Left ventricle myocardium inferior (tissue), 1 donor: ENCODE measurements at regions not wholly inside any gene's neighbourhood (a gene's known extent, or its start where the extent isn't known, plus 50 kb on each side); places are given as distances from the start of the nearest gene placed in this dataset.

Source experiments
- DNase-seq: peaks from one replicate; pipeline ENCODE4 v3.0.0-alpha.2; 2020
- H3K27ac ChIP-seq: fragments of 200-600 bp; replicated peaks from 2 replicates; pipeline ENCODE4 v1.8.0; 2021
- H3K27me3 ChIP-seq: fragments of 200-600 bp; 2 replicates; pipeline ENCODE4 v1.8.0; 2021; ENCODE audit warnings: low read depth
- H3K36me3 ChIP-seq: fragments of 200-600 bp; 2 replicates; pipeline ENCODE4 v1.8.0; 2021
- H3K4me1 ChIP-seq: fragments of 200-600 bp; 2 replicates; pipeline ENCODE4 v1.8.0; 2021
- H3K4me3 ChIP-seq: fragments of 200-600 bp; 2 replicates; pipeline ENCODE4 v1.8.0; 2021; ENCODE audit warnings: mild to moderate bottlenecking, moderate library complexity
- H3K9me3 ChIP-seq: fragments of 200-600 bp; replicated peaks from 2 replicates; pipeline ENCODE4 v1.8.0; 2021
- intact Hi-C: fragments of 100-400 bp; cut with micrococcal nuclease; formaldehyde crosslinking; loops from one replicate; pipeline ENCODE4 v1.11.0; 2022
- TF ChIP-seq, protein P1 (sequence below): fragments of 200-600 bp; IDR thresholded peaks from 2 replicates; pipeline ENCODE4 v1.8.0; 2021; ENCODE audit warnings: antibody characterized with exemption, mild to moderate bottlenecking, borderline replicate concordance
- donor health status: DM: no; HTN: yes; CAD: no; lungs with severe emphysema.

DNA sequence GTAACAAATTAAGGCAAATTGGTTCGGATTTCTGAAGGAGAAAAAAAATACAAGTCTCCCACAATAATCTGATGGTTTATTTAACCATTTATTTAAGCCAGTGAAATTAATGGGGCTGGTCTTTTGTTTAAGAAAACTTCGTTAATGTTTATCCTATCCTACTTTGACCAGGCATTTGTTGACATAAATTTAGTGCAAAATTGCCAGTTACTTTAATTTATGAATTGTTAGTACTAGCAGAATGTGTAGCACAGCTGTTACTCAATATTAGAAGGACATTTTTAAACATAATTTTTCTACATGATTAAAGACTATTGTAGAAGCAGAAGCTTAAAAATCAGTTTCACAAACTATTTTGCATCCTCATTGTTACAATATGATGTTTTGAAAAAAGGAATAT is 687.6 kb upstream of the PTBP2 start:
- no peaks in the 10 kb centered on the region for H3K4me1 ChIP-seq
- no peak for DNase-seq
- H3K27me3 ChIP-seq, result no peaks in the 10 kb centered on the region
- TF ChIP-seq, protein P1, sequence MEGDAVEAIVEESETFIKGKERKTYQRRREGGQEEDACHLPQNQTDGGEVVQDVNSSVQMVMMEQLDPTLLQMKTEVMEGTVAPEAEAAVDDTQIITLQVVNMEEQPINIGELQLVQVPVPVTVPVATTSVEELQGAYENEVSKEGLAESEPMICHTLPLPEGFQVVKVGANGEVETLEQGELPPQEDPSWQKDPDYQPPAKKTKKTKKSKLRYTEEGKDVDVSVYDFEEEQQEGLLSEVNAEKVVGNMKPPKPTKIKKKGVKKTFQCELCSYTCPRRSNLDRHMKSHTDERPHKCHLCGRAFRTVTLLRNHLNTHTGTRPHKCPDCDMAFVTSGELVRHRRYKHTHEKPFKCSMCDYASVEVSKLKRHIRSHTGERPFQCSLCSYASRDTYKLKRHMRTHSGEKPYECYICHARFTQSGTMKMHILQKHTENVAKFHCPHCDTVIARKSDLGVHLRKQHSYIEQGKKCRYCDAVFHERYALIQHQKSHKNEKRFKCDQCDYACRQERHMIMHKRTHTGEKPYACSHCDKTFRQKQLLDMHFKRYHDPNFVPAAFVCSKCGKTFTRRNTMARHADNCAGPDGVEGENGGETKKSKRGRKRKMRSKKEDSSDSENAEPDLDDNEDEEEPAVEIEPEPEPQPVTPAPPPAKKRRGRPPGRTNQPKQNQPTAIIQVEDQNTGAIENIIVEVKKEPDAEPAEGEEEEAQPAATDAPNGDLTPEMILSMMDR, result no peak
- no peaks in the 10 kb centered on the region for H3K36me3 ChIP-seq
- intact Hi-C loops, result no loop called here
- no peak overlapping the region for H3K4me3 ChIP-seq
- H3K9me3 ChIP-seq, result no peaks in the 10 kb centered on the region
- no peak overlapping the region for H3K27ac ChIP-seq

DNA sequence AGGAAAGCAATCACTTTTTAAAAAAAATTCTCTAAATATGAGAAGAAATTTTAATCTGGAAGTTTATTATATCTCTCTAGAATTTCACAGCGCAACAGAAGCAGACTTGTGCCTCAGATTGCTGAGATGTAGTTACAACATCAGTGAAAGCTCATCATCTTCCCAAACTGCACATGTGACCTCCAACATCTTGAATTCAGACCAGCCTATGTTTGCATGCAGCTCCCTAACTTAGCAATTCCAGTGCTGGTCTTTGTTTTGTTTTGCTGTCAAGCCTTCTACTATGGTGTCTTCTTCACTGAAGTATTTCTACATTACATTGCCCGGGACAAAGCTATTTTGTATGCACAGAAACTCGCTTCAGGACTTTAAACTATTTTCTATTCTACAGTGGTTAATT is 684.8 kb upstream of the PTBP2 start:
- Histone ChIP-seq H3K4me3 (no peak overlapping the region), H3K9me3 (no peaks in the 10 kb centered on the region), H3K36me3 (no peaks in the 10 kb centered on the region), H3K4me1 (no peaks in the 10 kb centered on the region), H3K27ac (no peak overlapping the region), H3K27me3 (no peaks in the 10 kb centered on the region)
- TF ChIP-seq, protein P1, result no peak
- no peak for DNase-seq
- intact Hi-C loops, result no loop called here

DNA sequence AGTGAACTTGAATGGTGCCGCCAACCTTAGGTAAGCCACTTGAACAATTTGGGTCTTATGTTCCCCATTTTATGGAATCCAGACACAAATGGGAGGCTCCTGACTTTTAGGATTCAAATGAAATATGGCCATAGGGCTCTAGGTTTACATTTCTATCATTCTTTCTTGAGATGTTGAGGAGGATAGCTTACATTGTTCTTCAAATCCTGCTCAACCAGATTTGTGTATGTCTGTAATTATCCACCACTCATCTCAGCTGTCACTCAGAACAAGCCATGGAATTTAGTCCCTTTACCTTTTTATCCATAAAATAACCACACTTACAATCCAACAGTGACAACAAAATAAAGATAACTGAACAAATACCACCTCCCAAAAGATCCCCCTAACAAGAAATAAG is 682.9 kb upstream of the PTBP2 start:
- Histone ChIP-seq H3K27me3 (no peaks in the 10 kb centered on the region), H3K4me1 (no peaks in the 10 kb centered on the region), H3K9me3 (no peaks in the 10 kb centered on the region), H3K4me3 (no peak overlapping the region), H3K27ac (no peak overlapping the region), H3K36me3 (no peaks in the 10 kb centered on the region)
- no peak for DNase-seq
- intact Hi-C loops, result no loop called here
- TF ChIP-seq, protein P1, result no peak

DNA sequence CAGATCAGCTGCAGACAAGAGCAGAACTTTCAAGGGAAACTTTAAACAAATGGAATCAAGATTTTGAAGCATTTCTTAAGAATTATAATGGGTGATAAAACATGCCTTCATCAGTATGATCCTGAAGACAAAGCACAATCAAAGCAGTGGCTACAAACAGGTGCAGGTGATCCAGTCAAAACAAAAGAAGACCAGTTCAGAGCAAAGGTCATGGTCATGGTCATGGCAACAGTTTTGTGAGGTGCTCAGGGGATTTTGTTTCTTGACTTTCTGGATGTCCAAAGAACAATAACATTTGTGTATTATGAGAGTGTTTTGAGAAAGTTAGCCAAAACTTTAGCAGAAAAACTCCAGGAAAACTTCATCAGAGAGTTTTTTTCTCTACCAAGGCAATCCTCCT is 681.7 kb upstream of the PTBP2 start:
- H3K36me3 ChIP-seq, result no peaks in the 10 kb centered on the region
- H3K9me3 ChIP-seq, result no peaks in the 10 kb centered on the region
- intact Hi-C loops, result no loop called here
- TF ChIP-seq, protein P1, result no peak
- no peak overlapping the region for H3K4me3 ChIP-seq
- H3K4me1 ChIP-seq, result no peaks in the 10 kb centered on the region
- no peak overlapping the region for H3K27ac ChIP-seq
- DNase-seq, result no peak
- no peaks in the 10 kb centered on the region for H3K27me3 ChIP-seq

DNA sequence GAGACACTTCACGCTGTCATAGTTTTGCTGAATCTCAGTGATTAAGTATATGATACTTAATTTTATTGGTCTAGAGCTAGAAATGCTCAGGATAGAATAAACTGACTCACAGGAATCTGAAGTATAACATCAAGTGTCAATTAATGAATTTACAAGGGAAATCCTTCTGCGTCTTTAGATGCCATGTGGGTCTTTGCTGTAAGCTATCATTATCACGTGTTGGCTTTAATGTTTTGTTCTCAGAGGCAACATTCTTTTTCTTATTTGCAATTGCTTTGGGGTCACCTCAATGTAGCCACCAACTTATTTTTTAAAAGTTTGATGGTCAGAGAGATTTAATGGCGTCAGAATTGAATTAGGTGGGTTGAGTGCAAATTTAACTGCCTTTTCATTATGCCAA is 680.1 kb upstream of the PTBP2 start:
- no peak for DNase-seq
- TF ChIP-seq, protein P1, result no peak
- Histone ChIP-seq H3K4me3 (no peak overlapping the region), H3K36me3 (no peaks in the 10 kb centered on the region), H3K9me3 (no peaks in the 10 kb centered on the region), H3K27ac (no peak overlapping the region), H3K27me3 (no peaks in the 10 kb centered on the region), H3K4me1 (no peaks in the 10 kb centered on the region)
- intact Hi-C loops, result no loop called here
